ENCODE measurements at regions not wholly inside any gene's neighbourhood (a gene's known extent, or its start where the extent isn't known, plus 50 kb on each side); places are given as distances from the start of the nearest gene placed in this dataset.

GRCh38 chr17:79153367-79154130 is 78.9 kb downstream of the ENGASE start:
- no peak for DNase-seq (ENCODE audit: low spot score)

- no peak for DNase-seq (ENCODE audit: low spot score)
Measured at GRCh38 chr17:79152636-79153035, 78.0 kb downstream of the ENGASE start.

- no peak for DNase-seq (ENCODE audit: low spot score)
Measured at GRCh38 chr17:79152110-79152509, 77.5 kb downstream of the ENGASE start.

GRCh38 chr17:79150799-79151198 is 76.2 kb downstream of the ENGASE start:
- no peak for DNase-seq (ENCODE audit: low spot score)

- no peak for DNase-seq (ENCODE audit: low spot score)
Measured at GRCh38 chr17:79150035-79150733, 75.6 kb downstream of the ENGASE start.

- no peak for DNase-seq (ENCODE audit: low spot score)
Measured at GRCh38 chr17:79148584-79148983, 74.0 kb downstream of the ENGASE start.

- no peak for DNase-seq (ENCODE audit: low spot score)
Measured at GRCh38 chr17:79147746-79148506, 73.3 kb downstream of the ENGASE start.

GRCh38 chr17:79146562-79146961 is 71.9 kb downstream of the ENGASE start:
- no peak for DNase-seq (ENCODE audit: low spot score)

- no peak for DNase-seq (ENCODE audit: low spot score)
Measured at GRCh38 chr17:79145548-79145947, 70.9 kb downstream of the ENGASE start.

GRCh38 chr17:79144133-79144532 is 69.5 kb downstream of the ENGASE start:
- DNase-seq (ENCODE audit: low spot score), result no peak

GRCh38 chr17:79142375-79142774 is 67.8 kb downstream of the ENGASE start:
- no peak for DNase-seq (ENCODE audit: low spot score)

- DNase-seq (ENCODE audit: low spot score), result no peak
Measured at GRCh38 chr17:79141578-79142355, 67.1 kb downstream of the ENGASE start.

- DNase-seq (ENCODE audit: low spot score), result no peak
Measured at GRCh38 chr17:79138826-79139225, 64.2 kb downstream of the ENGASE start.

GRCh38 chr17:79137789-79138165 is 63.2 kb downstream of the ENGASE start:
- no peak for DNase-seq (ENCODE audit: low spot score)

GRCh38 chr17:79137015-79137788 is 62.6 kb downstream of the ENGASE start:
- no peak for DNase-seq (ENCODE audit: low spot score)

- no peak for DNase-seq (ENCODE audit: low spot score)
Measured at GRCh38 chr17:79136596-79136995, 62.0 kb downstream of the ENGASE start.
